Tibial nerve (tissue), 4 donors: ENCODE measurements at regions not wholly inside any gene's neighbourhood (a gene's known extent, or its start where the extent isn't known, plus 50 kb on each side); places are given as distances from the start of the nearest gene placed in this dataset.

ENCODE experiments used
- DNase-seq, 2 donors: peaks; one replicate each; pipeline ENCODE4 v3.0.0-alpha.2; 2019; ENCODE audit warnings: low spot score in 2 of 2
- H3K27ac ChIP-seq, 4 donors: fragments of 200-600 bp; sonication (generic) in 3 of 4; one replicate each; pipeline ENCODE4 v1.5.1; 2017 to 2019; ENCODE audit warnings: mild to moderate bottlenecking in 1 of 4
- H3K27me3 ChIP-seq, 2 donors: fragments of 200-600 bp; sonication (generic) in 1 of 2; one replicate each; pipeline versions ENCODE4 v1.5.1 to v1.6.0; 2017 to 2019
- H3K36me3 ChIP-seq, 3 donors: fragments of 200-600 bp; sonication (generic); one replicate each; pipeline ENCODE4 v1.5.1; 2018 to 2019
- H3K4me1 ChIP-seq, 4 donors: fragments of 200-600 bp; sonication (generic) in 3 of 4; one replicate each; pipeline ENCODE4 v1.5.1; 2017 to 2019
- H3K4me3 ChIP-seq, 4 donors: fragments of 200-600 bp; sonication (generic) in 3 of 4; one replicate each; pipeline ENCODE4 v1.5.1; 2017 to 2019; ENCODE audit warnings: mild to moderate bottlenecking in 1 of 4, moderate library complexity in 1 of 4
- H3K9me3 ChIP-seq, 4 donors: fragments of 200-600 bp; sonication (generic) in 3 of 4; one replicate each; pipeline ENCODE4 v1.5.1; 2017 to 2019
- EP300 ChIP-seq, 2 donors: sonication (generic); formaldehyde crosslinking; IDR thresholded peaks; one replicate each; pipeline ENCODE4 v1.6.1; 2017; ENCODE audit warnings: antibody characterized with exemption in 2 of 2, mild to moderate bottlenecking in 1 of 2
- POLR2A ChIP-seq, 2 donors: fragments of 450-650 bp; IDR thresholded peaks; one replicate each; pipeline ENCODE4 v1.6.1; 2017; ENCODE audit warnings: antibody characterized with exemption in 2 of 2, mild to moderate bottlenecking in 2 of 2, moderate library complexity in 2 of 2
- WGBS, 2 donors: methylation state at CpG; one replicate each; pipeline ENCODE4 v1.1.5; 2018; 5-methylcytosine and 5-hydroxymethylcytosine counted together
- TF ChIP-seq, protein P1 (sequence below), 5 experiments: fragments of 200-600 bp in 3 of 5; fragments of 450-650 bp in 2 of 5; sonication (generic) in 3 of 5; IDR thresholded peaks; one replicate each; pipeline ENCODE4 v1.5.1; 2016 to 2019; ENCODE audit warnings: antibody characterized with exemption in 5 of 5, mild to moderate bottlenecking in 3 of 5, moderate library complexity in 2 of 5

DNA sequence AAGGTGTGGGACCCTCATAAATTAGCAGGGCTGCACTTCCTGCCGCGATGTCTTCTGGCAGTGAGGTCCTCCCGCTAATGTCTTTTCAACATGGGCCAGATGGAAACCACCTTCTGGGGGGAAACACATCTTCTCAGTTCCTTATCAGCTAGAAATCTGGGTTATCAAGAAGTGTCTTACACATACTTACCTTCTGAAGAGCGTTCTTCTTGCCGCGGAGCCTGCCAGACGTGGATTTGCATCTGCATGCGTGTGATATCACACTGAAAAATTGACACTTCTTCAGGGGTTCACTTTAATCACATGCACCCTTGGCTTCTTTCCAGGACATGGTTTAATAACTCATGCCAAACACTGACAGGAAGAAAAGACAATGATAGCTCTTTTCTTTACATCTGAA is 163.5 kb upstream of the SOX11 start:
- Histone ChIP-seq H3K27me3 (no peaks in the 10 kb centered on the region), H3K4me1 (no peaks in the 10 kb centered on the region), H3K27ac (no peak overlapping the region), H3K9me3 (no peaks in the 10 kb centered on the region), H3K36me3 (no peaks in the 10 kb centered on the region), H3K4me3 (no peak overlapping the region)
- no peak for DNase-seq
- WGBS, 2 donors = 67 to 77% methylated on average over 8 of the region's 8 CpGs
- TF ChIP-seq EP300 (IDR thresholded peaks at IDR 0.05) (no peak), POLR2A (IDR thresholded peaks at IDR 0.05) (no peak)
- TF ChIP-seq, protein P1, sequence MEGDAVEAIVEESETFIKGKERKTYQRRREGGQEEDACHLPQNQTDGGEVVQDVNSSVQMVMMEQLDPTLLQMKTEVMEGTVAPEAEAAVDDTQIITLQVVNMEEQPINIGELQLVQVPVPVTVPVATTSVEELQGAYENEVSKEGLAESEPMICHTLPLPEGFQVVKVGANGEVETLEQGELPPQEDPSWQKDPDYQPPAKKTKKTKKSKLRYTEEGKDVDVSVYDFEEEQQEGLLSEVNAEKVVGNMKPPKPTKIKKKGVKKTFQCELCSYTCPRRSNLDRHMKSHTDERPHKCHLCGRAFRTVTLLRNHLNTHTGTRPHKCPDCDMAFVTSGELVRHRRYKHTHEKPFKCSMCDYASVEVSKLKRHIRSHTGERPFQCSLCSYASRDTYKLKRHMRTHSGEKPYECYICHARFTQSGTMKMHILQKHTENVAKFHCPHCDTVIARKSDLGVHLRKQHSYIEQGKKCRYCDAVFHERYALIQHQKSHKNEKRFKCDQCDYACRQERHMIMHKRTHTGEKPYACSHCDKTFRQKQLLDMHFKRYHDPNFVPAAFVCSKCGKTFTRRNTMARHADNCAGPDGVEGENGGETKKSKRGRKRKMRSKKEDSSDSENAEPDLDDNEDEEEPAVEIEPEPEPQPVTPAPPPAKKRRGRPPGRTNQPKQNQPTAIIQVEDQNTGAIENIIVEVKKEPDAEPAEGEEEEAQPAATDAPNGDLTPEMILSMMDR (IDR thresholded peaks at IDR 0.05) = no peak

DNA sequence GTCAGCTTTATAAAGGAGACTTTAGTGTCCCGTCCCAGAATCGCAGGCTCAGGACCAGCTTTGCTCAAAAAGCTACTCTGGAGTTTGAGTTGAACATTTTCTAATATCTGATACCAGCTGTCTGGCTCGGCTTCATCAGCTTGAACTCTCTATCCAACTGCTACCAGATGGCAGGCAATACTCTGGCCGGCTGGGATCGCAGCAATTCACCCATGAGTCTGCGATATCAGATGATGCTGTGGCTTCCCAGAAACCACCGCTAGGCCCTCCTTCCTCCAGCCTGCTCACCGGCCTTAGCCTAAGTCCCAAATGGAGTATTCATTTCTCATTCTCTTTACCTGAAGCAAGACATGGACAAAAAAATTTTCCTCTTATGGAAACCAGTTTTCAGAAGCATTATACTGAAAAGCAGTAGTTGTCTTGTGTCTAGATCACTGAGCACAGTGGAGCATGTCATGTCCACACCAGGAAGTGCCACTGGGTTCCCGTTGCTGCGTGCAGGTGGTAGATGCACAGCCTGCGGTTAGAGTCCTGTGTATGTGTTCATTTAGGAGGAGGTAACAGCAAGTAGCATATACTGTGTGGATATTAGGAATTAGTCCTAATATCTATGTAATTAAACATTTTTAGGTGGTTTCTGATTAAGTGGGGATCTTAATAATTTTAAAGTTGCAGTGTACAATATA is 162.0 kb upstream of the SOX11 start:
- no peaks in the 10 kb centered on the region for H3K9me3 ChIP-seq
- no peak for DNase-seq
- H3K36me3 ChIP-seq = no peaks in the 10 kb centered on the region
- TF ChIP-seq, protein P1 (IDR thresholded peaks at IDR 0.05) = no peak
- TF ChIP-seq POLR2A (IDR thresholded peaks at IDR 0.05) = no peak
- no peak for TF ChIP-seq EP300 (IDR thresholded peaks at IDR 0.05)
- H3K27ac ChIP-seq = no peak overlapping the region
- H3K4me1 ChIP-seq = no peaks in the 10 kb centered on the region
- 85 to 93% methylated on average over 11 of the region's 11 CpGs for WGBS, 2 donors
- no peaks in the 10 kb centered on the region for H3K27me3 ChIP-seq
- no peak overlapping the region for H3K4me3 ChIP-seq

DNA sequence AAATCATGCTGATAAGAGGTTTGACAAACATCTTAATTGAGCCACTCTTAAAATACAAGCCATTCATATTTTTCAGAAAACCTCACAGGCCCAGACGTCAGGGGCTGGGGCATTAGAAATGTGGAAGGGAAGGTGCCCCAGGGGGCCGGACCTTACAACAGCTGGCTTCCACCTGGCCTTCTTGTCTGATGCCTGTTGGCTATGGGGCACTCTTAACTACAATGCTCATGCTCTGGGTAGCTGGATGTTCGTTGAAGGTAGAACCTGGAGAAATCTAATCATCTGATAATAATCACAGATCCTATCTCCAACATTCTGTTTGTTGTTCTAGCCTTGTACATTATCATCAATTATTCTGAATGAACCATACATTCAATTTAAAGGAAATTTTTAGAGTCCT is 156.9 kb upstream of the SOX11 start:
- no peaks in the 10 kb centered on the region for H3K4me1 ChIP-seq
- no peak for DNase-seq
- no peak overlapping the region for H3K27ac ChIP-seq
- no peaks in the 10 kb centered on the region for H3K9me3 ChIP-seq
- H3K4me3 ChIP-seq = no peak overlapping the region
- H3K36me3 ChIP-seq = no peaks in the 10 kb centered on the region
- H3K27me3 ChIP-seq = no peaks in the 10 kb centered on the region
- WGBS, 2 donors = 75 to 78% methylated on average over 3 of the region's 3 CpGs
- TF ChIP-seq, protein P1 (IDR thresholded peaks at IDR 0.05) = no peak
- TF ChIP-seq POLR2A (IDR thresholded peaks at IDR 0.05) (no peak), EP300 (IDR thresholded peaks at IDR 0.05) (no peak)

DNA sequence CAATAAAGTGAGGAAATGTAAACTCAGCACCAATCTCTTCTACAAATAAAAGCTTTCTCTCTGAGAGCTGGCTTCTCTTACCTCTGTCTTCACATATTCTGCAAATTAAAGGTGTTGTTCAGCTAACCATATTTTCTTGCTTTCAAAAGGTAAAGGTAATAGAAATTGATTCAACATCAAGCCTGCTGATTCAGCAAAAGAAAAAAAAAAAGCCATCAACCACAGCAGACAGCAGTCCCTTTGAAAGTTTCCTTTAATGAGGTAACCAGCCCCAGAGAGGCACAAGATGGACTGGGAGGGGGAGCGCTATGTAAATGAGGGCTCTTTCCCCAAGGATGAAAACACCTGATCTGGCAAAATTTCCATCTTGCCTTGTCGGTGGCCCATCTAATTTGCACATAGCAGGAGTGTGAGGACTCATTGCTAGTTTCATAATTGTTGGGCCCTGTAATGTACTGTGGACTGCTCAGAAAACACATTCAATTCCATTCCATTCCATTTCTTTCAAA is 154.9 kb upstream of the SOX11 start:
- 83 to 87% methylated on average over 2 of the region's 2 CpGs for WGBS, 2 donors
- Histone ChIP-seq H3K4me3 (no peak overlapping the region), H3K4me1 (no peaks in the 10 kb centered on the region)

DNA sequence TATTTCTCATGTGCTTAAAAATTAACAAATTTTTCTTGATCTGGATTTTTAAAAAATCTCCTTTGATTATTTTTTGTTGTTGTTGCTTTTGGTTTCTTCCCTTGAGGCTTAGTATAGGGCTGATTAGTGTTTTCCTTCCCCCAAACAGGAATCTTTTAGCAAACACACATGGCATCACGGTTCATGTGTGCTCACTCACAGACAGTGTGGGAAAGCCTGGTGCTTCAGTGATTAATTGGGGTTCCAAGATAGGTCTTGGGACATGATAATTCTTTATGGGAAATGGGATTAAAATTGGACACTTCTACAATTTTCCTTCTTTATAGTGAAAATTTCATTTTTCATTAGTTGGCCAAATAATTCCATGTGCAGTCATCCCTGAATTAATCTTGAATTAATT is 153.9 kb upstream of the SOX11 start:
- Histone ChIP-seq H3K27me3 (no peaks in the 10 kb centered on the region), H3K9me3 (no peaks in the 10 kb centered on the region), H3K27ac (no peak overlapping the region), H3K36me3 (no peaks in the 10 kb centered on the region), H3K4me3 (no peak overlapping the region), H3K4me1 (no peaks in the 10 kb centered on the region)
- TF ChIP-seq, protein P1 (IDR thresholded peaks at IDR 0.05) = no peak
- TF ChIP-seq POLR2A (IDR thresholded peaks at IDR 0.05) = no peak
- TF ChIP-seq EP300 (IDR thresholded peaks at IDR 0.05) = no peak
- 98 to 100% methylated on average over 1 of the region's 1 CpG for WGBS, 2 donors
- no peak for DNase-seq

More for the DNA sequence above, 154.9 kb upstream of the SOX11 start:
- H3K27me3 ChIP-seq = no peaks in the 10 kb centered on the region
- TF ChIP-seq POLR2A (IDR thresholded peaks at IDR 0.05) (no peak), EP300 (IDR thresholded peaks at IDR 0.05) (no peak)
- TF ChIP-seq, protein P1 (IDR thresholded peaks at IDR 0.05) = no peak
- no peak overlapping the region for H3K27ac ChIP-seq
- H3K9me3 ChIP-seq = no peaks in the 10 kb centered on the region
- no peaks in the 10 kb centered on the region for H3K36me3 ChIP-seq
- DNase-seq = no peak
